Neural cell (in vitro differentiated cells): ENCODE measurements at regions not wholly inside any gene's neighbourhood (a gene's known extent, or its start where the extent isn't known, plus 50 kb on each side); places are given as distances from the start of the nearest gene placed in this dataset.

Experiments
- EZH2 ChIP-seq: fragments of 200-600, 300-800 bp; shearing (Covaris generic), sonication (generic); IDR thresholded peaks from 2 replicates; pipeline ENCODE4 v1.6.1; 2014; ENCODE audit warnings: antibody characterized with exemption, low read length, borderline replicate concordance, mild to moderate bottlenecking; ENCODE audit not compliant: insufficient read depth, poor library complexity, severe bottlenecking
- REST ChIP-seq: IDR thresholded peaks from 2 replicates; pipeline ENCODE4 v1.6.1; 2012; ENCODE audit warnings: borderline replicate concordance
- TF ChIP-seq, protein P1 (sequence below): fragments of 450-650 bp; IDR thresholded peaks from 2 replicates; pipeline ENCODE4 v1.5.1; 2014; ENCODE audit warnings: antibody characterized with exemption, mild to moderate bottlenecking, moderate library complexity; ENCODE audit not compliant: poor library complexity, severe bottlenecking

DNA sequence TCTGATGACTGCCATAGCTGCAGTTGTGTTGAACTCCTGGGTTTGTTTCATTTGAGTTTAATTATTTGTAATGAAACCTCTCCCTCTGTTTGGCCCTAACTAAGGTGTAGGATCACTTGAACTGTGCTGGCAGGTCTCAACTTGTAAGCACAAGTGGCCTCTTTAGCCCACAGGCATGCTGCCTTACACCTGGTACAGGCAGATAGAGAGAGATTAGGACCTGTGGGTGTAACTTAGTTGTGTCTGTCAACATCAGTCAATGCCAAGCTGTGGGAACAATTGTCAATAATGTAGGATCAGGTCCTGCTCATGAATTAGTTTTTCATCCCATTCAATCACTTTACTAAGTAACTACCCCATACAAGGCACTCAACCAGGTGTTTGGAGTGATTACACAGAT, 263.0 kb upstream of the G2E3 start:
- TF ChIP-seq, protein P1, sequence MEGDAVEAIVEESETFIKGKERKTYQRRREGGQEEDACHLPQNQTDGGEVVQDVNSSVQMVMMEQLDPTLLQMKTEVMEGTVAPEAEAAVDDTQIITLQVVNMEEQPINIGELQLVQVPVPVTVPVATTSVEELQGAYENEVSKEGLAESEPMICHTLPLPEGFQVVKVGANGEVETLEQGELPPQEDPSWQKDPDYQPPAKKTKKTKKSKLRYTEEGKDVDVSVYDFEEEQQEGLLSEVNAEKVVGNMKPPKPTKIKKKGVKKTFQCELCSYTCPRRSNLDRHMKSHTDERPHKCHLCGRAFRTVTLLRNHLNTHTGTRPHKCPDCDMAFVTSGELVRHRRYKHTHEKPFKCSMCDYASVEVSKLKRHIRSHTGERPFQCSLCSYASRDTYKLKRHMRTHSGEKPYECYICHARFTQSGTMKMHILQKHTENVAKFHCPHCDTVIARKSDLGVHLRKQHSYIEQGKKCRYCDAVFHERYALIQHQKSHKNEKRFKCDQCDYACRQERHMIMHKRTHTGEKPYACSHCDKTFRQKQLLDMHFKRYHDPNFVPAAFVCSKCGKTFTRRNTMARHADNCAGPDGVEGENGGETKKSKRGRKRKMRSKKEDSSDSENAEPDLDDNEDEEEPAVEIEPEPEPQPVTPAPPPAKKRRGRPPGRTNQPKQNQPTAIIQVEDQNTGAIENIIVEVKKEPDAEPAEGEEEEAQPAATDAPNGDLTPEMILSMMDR, result no peak
- TF ChIP-seq EZH2, result no peak
- no peak for TF ChIP-seq REST
